ENCODE measurements at regions not wholly inside any gene's neighbourhood (a gene's known extent, or its start where the extent isn't known, plus 50 kb on each side); places are given as distances from the start of the nearest gene placed in this dataset.

DNA sequence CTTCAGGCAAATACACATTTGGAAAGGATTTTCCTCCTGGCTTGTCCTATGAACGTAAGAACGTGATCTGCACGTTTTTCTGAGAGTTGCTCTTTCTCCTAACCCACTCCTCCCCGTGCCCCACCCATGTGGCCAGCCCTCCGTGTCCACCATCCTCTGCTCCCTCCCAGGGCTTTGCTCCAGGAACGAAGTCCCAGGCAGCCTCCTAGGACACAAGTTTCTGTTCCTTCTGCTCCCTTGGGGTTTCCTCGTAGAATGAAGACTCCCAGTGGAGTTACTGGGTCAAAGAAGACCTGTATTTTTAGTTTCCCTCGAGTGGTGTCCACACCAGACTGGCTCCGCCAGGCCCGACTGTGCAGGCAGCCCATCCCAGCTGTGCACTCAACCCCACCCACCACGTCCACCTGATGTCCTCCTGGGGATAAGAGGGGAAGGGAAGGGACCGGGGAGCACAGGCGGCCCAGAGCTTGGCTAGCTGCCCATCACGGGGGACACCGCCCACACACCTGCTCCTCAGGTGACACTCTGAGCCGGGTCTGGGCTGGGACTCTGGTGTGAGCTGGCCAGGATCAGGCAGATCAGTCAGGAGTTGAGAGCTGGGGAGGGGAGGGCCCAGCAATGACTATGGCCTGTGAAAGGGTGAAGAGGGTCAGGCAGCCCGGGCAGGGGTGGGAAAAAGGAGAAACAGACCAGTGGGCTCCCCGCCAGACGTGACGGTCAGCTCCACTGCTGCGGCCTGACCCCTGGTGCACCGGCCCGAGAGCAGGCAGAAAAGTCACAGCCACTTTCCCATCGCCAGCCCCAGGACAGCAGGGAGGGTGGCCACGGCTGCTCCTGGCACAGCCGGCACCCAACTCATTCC is 54.3 kb upstream of the PPP2R2D start:
- TF ChIP-seq, protein P1, sequence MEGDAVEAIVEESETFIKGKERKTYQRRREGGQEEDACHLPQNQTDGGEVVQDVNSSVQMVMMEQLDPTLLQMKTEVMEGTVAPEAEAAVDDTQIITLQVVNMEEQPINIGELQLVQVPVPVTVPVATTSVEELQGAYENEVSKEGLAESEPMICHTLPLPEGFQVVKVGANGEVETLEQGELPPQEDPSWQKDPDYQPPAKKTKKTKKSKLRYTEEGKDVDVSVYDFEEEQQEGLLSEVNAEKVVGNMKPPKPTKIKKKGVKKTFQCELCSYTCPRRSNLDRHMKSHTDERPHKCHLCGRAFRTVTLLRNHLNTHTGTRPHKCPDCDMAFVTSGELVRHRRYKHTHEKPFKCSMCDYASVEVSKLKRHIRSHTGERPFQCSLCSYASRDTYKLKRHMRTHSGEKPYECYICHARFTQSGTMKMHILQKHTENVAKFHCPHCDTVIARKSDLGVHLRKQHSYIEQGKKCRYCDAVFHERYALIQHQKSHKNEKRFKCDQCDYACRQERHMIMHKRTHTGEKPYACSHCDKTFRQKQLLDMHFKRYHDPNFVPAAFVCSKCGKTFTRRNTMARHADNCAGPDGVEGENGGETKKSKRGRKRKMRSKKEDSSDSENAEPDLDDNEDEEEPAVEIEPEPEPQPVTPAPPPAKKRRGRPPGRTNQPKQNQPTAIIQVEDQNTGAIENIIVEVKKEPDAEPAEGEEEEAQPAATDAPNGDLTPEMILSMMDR (IDR thresholded peaks at IDR 0.05): no peak
- no peak for TF ChIP-seq POLR2A (IDR thresholded peaks at IDR 0.05)

All from thyroid gland (tissue), 4 donors.